Aorta (tissue), 5 donors: ENCODE measurements at regions not wholly inside any gene's neighbourhood (a gene's known extent, or its start where the extent isn't known, plus 50 kb on each side); places are given as distances from the start of the nearest gene placed in this dataset.
"Not testable (repeated sequence)": the region's sequence is repeated elsewhere in the genome, so short reads cannot be mapped to it uniquely, and the experiment has no call there.

ENCODE experiments used
- ATAC-seq: fragments of 200-7000 bp; cut with Tn5 transposase; one replicate; pipeline ENCODE4 v1.9.1; 2022; ENCODE audit warnings: moderate library complexity; ENCODE audit not compliant: low FRiP score
- DNase-seq, 2 donors: peaks; one replicate each; pipeline ENCODE4 v3.0.0-alpha.2; 2020
- H3K27ac ChIP-seq, 2 donors: one replicate each; pipeline ENCODE4 v1.5.1; 2013; ENCODE audit warnings: low read length in 2 of 2, mild to moderate bottlenecking in 2 of 2, moderate library complexity in 2 of 2, control low read depth in 1 of 2, inconsistent platforms in 1 of 2, low read depth in 1 of 2
- H3K27me3 ChIP-seq, 2 donors: one replicate each; pipeline ENCODE4 v1.6.1; 2013; ENCODE audit warnings: control low read depth in 1 of 2, low read length in 1 of 2, mild to moderate bottlenecking in 1 of 2, moderate library complexity in 1 of 2; ENCODE audit not compliant: insufficient read depth in 2 of 2, control insufficient read depth in 1 of 2
- H3K36me3 ChIP-seq, 2 donors: one replicate each; pipeline ENCODE4 v1.6.1; 2013; ENCODE audit warnings: control low read depth in 1 of 2, low read length in 1 of 2, mild to moderate bottlenecking in 1 of 2; ENCODE audit not compliant: insufficient read depth in 2 of 2, control insufficient read depth in 1 of 2
- H3K4me1 ChIP-seq, 2 donors: one replicate each; pipeline ENCODE4 v1.6.1; 2013; ENCODE audit warnings: low read length in 2 of 2, control low read depth in 1 of 2, mild to moderate bottlenecking in 1 of 2, moderate library complexity in 1 of 2; ENCODE audit not compliant: insufficient read depth in 2 of 2, control insufficient read depth in 1 of 2
- H3K4me3 ChIP-seq, 2 donors: one replicate each; pipeline ENCODE4 v1.5.1; 2013; ENCODE audit warnings: low read length in 2 of 2, control low read depth in 1 of 2, mild to moderate bottlenecking in 1 of 2
- H3K9me3 ChIP-seq: one replicate; pipeline ENCODE4 v1.6.1; 2013; ENCODE audit warnings: mild to moderate bottlenecking, low read length; ENCODE audit not compliant: control insufficient read depth
- WGBS, 2 donors: extraction: QIAGEN DNeasy Blood & Tissue Kit; methylation state at CpG; one replicate each; pipeline ENCODE4 v1.1.7; 2013; 5-methylcytosine and 5-hydroxymethylcytosine counted together
- intact Hi-C, 2 donors: fragments of 100-400 bp; cut with DNase I; formaldehyde crosslinking; loops; one replicate each; pipeline versions ENCODE4 v1.14.2 to v1.15.0; 2022
- donor health status: healthy with polysubstance abuse.
- donor health status: Bipolar disorder and iron deficiency.
- donor health status: DM: no; HTN: no; CAD: no.
- donor health status: DM: no; HTN: no; CAD: no.
- donor health status: DM: yes; HTN: yes; CAD: no.

- H3K27ac ChIP-seq = no peak overlapping the region
- H3K4me1 ChIP-seq = no peaks in the 10 kb centered on the region
- peaks cover 0 to 2% of the 10 kb centered on the region in 2 donors for H3K27me3 ChIP-seq
- intact Hi-C loops = no loop called here
- WGBS, 2 donors = 54 to 60% methylated on average over 2 of the region's 2 CpGs
- ATAC-seq = no peak
- H3K36me3 ChIP-seq = no peaks in the 10 kb centered on the region
- DNase-seq = no peak
- H3K4me3 ChIP-seq = no peak overlapping the region
- no peaks in the 10 kb centered on the region for H3K9me3 ChIP-seq
Measured at GRCh38 chr18:1421502-1421901, 516.8 kb downstream of the ADCYAP1 start.

- Histone ChIP-seq H3K4me3 (no peak overlapping the region), H3K9me3 (no peaks in the 10 kb centered on the region), H3K36me3 (no peaks in the 10 kb centered on the region), H3K27ac (no peak overlapping the region), H3K27me3 (peaks cover 0 to 2% of the 10 kb centered on the region in 2 donors), H3K4me1 (no peaks in the 10 kb centered on the region)
- intact Hi-C loops = no loop called here
- DNase-seq = no peak
- 72 to 81% methylated on average over 2 of the region's 2 CpGs for WGBS, 2 donors
- no peak for ATAC-seq
Measured at GRCh38 chr18:1422634-1423033, 518.0 kb downstream of the ADCYAP1 start.

- intact Hi-C loops = no loop called here
- Histone ChIP-seq H3K36me3 (no peaks in the 10 kb centered on the region), H3K4me3 (no peak overlapping the region), H3K27ac (no peak overlapping the region), H3K4me1 (no peaks in the 10 kb centered on the region), H3K9me3 (no peaks in the 10 kb centered on the region), H3K27me3 (peaks cover 0 to 2% of the 10 kb centered on the region in 2 donors)
- no peak for ATAC-seq
- 40 to 53% methylated on average over 1 of the region's 1 CpG for WGBS, 2 donors
- no peak for DNase-seq
Measured at GRCh38 chr18:1425679-1426078, 521.0 kb downstream of the ADCYAP1 start.

- ATAC-seq = no peak
- H3K27me3 ChIP-seq = peaks cover 0 to 3% of the 10 kb centered on the region in 2 donors
- peaks cover 0 to 1% of the 10 kb centered on the region in 2 donors for H3K4me1 ChIP-seq
- H3K27ac ChIP-seq = no peak overlapping the region
- no peaks in the 10 kb centered on the region for H3K36me3 ChIP-seq
- 75 to 84% methylated on average over 2 of the region's 2 CpGs for WGBS, 2 donors
- no peak for DNase-seq
- H3K9me3 ChIP-seq = no peaks in the 10 kb centered on the region
- intact Hi-C loops = no loop called here
- H3K4me3 ChIP-seq = no peak overlapping the region
Measured at GRCh38 chr18:1435487-1435886, 530.8 kb downstream of the ADCYAP1 start.

DNA sequence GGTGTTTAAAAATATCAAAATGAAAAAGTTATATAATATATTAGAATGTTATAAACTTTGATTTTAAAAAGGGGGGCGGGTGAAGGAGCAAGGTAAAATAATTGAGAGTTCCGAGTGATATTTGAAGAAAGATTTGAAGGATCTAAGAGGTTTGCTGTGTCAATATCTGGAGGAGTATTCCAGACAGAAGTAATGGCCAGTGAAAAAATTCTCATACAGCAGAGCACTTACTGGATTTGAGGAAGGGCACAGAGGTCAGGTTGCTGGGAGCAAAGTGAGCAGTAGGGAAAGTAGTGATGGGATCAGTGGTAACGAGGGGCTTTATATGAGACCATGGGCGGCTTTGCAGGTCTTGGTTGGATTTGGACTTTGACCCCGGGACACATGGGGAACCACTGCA is 531.5 kb downstream of the ADCYAP1 start:
- Histone ChIP-seq H3K4me1 (peaks cover 0 to 1% of the 10 kb centered on the region in 2 donors), H3K36me3 (no peaks in the 10 kb centered on the region), H3K27ac (no peak overlapping the region), H3K27me3 (peaks cover 0 to 3% of the 10 kb centered on the region in 2 donors), H3K4me3 (no peak overlapping the region), H3K9me3 (no peaks in the 10 kb centered on the region)
- intact Hi-C loops = no loop called here
- ATAC-seq = no peak
- DNase-seq = no peak
- 79 to 81% methylated on average over 5 of the region's 5 CpGs for WGBS, 2 donors

DNA sequence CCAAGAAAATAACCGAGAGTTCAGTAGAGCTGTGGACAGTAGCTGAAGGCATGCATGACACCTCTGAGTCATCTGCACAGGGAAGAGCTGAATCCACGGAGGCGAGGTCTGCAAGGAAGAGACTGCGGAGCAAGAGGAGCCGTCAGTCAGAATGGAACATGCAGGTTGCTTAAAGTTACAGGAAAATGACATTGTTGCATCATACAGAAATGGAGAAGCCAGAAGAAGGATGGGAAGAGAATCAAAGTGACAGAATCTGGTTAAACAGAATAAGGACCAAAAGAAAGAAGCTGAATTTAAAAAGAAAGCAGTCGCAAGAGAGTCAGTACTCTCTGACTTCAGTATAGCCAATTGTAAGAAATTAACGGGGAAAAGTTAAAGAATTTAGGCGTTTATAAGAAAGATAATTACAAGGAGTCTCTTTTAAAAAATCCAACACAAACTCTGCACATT is 533.8 kb downstream of the ADCYAP1 start:
- DNase-seq = no peak
- 80 to 81% methylated on average over 8 of the region's 8 CpGs for WGBS, 2 donors
- Histone ChIP-seq H3K9me3 (no peaks in the 10 kb centered on the region), H3K4me3 (no peak overlapping the region), H3K27ac (no peak overlapping the region), H3K4me1 (peaks cover 0 to 1% of the 10 kb centered on the region in 2 donors), H3K27me3 (peaks cover 0 to 3% of the 10 kb centered on the region in 2 donors), H3K36me3 (no peaks in the 10 kb centered on the region)
- no peak for ATAC-seq
- intact Hi-C loops = no loop called here

DNA sequence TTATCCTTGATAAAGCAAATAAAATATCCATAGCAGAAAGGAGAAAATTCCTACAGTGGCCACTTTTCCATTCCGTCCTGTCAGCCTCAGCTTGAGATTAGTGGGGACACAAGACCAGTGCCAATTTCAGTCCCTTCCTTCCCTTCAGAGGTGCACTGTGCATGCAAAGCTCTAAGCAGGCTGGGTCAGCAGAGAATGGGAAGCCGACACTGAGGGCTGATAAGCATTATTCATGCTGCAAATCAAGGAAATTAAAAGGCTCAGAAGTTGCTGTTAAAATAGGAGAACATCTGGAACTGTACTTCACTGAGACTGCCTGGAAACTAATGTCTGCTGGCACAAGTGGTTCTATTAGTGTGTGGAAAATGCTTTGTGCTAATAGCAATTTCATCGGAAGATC is 534.3 kb downstream of the ADCYAP1 start:
- H3K4me1 ChIP-seq = peaks cover 0 to 1% of the 10 kb centered on the region in 2 donors
- ATAC-seq (no peak), DNase-seq (no peak)
- no peaks in the 10 kb centered on the region for H3K36me3 ChIP-seq
- no peaks in the 10 kb centered on the region for H3K9me3 ChIP-seq
- peaks cover 0 to 3% of the 10 kb centered on the region in 2 donors for H3K27me3 ChIP-seq
- H3K27ac ChIP-seq = no peak overlapping the region
- H3K4me3 ChIP-seq = no peak overlapping the region
- 57 to 61% methylated on average over 3 of the region's 3 CpGs for WGBS, 2 donors
- intact Hi-C loops = no loop called here

DNA sequence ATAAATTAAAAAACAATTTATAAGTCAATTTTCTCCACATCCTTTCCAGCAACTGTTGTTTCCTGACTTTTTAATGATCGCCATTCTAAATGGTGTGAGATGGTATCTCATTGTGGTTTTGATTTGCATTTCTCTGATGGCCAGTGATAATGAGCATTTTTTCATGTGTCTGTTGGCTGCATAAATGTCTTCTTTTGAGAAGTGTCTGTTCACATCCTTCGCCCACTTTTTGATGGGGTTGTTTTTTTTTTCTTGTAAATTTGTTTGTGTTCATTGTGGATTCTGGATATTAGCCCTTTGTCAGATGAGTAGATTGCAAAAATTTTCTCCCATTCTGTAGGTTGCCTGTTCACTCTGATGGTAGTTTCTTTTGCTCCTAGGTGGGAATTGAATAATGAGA is 539.4 kb downstream of the ADCYAP1 start:
- intact Hi-C loops, H3K27me3 ChIP-seq, H3K36me3 ChIP-seq, DNase-seq, H3K4me3 ChIP-seq, H3K27ac ChIP-seq, H3K9me3 ChIP-seq, ATAC-seq, H3K4me1 ChIP-seq: not testable (repeated sequence)
- 80 to 91% methylated on average over 2 of the region's 2 CpGs for WGBS, 2 donors

DNA sequence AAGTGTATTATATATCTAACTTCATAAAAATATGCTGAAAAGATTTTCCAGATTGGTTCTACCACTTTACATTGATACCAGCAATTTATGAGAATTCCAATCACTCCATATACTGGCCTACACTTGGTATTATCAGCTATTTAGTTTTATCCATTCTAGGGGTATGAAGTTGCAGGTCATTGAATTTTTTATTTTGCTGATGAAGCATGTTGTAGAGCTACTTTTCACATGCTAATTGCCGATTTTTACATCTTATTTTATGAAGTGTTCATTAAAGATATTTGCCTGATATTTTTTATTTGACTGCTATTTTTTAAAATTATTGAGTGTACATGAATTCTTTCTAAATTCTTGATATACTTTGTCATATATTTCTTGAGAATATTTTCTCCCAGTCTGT is 542.1 kb downstream of the ADCYAP1 start:
- H3K4me3 ChIP-seq = no peak overlapping the region
- 39 to 51% methylated on average over 1 of the region's 1 CpG for WGBS, 2 donors

More for the DNA sequence above, 542.1 kb downstream of the ADCYAP1 start:
- no peaks in the 10 kb centered on the region for H3K36me3 ChIP-seq
- H3K27ac ChIP-seq = no peak overlapping the region
- no peaks in the 10 kb centered on the region for H3K9me3 ChIP-seq
- H3K4me1 ChIP-seq = no peaks in the 10 kb centered on the region
- intact Hi-C loops = no loop called here
- DNase-seq (no peak), ATAC-seq (no peak)
- H3K27me3 ChIP-seq = no peaks in the 10 kb centered on the region
